ENCODE measurements at regions not wholly inside any gene's neighbourhood (a gene's known extent, or its start where the extent isn't known, plus 50 kb on each side); places are given as distances from the start of the nearest gene placed in this dataset.

DNA sequence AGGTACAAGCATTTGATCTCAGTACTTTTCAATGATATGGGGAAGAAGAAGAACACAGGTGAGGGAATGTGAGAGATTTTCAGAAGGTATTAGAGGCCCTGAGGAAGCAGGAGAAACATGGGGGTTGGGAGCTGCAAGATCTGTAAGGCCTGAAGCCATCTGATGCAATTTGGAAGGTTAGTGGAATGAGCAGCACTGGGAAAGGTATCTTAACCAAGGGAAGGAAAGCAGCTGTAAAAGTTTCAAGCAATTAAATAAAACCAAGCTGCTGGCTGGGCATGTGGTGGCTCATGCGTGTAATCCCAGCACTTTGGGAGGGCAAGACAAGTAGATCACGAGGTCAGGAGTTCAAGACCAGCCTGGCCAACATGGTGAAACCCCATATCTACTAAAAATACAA is 104.4 kb upstream of the PARP11 start (continued):
- TF ChIP-seq, protein P1, sequence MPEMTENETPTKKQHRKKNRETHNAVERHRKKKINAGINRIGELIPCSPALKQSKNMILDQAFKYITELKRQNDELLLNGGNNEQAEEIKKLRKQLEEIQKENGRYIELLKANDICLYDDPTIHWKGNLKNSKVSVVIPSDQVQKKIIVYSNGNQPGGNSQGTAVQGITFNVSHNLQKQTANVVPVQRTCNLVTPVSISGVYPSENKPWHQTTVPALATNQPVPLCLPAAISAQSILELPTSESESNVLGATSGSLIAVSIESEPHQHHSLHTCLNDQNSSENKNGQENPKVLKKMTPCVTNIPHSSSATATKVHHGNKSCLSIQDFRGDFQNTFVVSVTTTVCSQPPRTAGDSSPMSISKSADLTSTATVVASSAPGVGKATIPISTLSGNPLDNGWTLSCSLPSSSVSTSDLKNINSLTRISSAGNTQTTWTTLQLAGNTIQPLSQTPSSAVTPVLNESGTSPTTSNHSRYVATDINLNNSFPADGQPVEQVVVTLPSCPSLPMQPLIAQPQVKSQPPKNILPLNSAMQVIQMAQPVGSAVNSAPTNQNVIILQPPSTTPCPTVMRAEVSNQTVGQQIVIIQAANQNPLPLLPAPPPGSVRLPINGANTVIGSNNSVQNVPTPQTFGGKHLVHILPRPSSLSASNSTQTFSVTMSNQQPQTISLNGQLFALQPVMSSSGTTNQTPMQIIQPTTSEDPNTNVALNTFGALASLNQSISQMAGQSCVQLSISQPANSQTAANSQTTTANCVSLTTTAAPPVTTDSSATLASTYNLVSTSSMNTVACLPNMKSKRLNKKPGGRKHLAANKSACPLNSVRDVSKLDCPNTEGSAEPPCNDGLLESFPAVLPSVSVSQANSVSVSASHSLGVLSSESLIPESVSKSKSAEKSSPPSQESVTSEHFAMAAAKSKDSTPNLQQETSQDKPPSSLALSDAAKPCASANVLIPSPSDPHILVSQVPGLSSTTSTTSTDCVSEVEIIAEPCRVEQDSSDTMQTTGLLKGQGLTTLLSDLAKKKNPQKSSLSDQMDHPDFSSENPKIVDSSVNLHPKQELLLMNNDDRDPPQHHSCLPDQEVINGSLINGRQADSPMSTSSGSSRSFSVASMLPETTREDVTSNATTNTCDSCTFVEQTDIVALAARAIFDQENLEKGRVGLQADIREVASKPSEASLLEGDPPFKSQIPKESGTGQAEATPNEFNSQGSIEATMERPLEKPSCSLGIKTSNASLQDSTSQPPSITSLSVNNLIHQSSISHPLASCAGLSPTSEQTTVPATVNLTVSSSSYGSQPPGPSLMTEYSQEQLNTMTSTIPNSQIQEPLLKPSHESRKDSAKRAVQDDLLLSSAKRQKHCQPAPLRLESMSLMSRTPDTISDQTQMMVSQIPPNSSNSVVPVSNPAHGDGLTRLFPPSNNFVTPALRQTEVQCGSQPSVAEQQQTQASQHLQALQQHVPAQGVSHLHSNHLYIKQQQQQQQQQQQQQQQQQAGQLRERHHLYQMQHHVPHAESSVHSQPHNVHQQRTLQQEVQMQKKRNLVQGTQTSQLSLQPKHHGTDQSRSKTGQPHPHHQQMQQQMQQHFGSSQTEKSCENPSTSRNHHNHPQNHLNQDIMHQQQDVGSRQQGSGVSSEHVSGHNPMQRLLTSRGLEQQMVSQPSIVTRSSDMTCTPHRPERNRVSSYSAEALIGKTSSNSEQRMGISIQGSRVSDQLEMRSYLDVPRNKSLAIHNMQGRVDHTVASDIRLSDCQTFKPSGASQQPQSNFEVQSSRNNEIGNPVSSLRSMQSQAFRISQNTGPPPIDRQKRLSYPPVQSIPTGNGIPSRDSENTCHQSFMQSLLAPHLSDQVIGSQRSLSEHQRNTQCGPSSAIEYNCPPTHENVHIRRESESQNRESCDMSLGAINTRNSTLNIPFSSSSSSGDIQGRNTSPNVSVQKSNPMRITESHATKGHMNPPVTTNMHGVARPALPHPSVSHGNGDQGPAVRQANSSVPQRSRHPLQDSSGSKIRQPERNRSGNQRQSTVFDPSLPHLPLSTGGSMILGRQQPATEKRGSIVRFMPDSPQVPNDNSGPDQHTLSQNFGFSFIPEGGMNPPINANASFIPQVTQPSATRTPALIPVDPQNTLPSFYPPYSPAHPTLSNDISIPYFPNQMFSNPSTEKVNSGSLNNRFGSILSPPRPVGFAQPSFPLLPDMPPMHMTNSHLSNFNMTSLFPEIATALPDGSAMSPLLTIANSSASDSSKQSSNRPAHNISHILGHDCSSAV (CRISPR knock-in tag; IDR thresholded peaks at IDR 0.05; ENCODE audit: borderline replicate concordance), result no peak
- no peak for TF ChIP-seq ZNF841 (CRISPR knock-in tag; IDR thresholded peaks at IDR 0.05; ENCODE audit: borderline replicate concordance)

DNA sequence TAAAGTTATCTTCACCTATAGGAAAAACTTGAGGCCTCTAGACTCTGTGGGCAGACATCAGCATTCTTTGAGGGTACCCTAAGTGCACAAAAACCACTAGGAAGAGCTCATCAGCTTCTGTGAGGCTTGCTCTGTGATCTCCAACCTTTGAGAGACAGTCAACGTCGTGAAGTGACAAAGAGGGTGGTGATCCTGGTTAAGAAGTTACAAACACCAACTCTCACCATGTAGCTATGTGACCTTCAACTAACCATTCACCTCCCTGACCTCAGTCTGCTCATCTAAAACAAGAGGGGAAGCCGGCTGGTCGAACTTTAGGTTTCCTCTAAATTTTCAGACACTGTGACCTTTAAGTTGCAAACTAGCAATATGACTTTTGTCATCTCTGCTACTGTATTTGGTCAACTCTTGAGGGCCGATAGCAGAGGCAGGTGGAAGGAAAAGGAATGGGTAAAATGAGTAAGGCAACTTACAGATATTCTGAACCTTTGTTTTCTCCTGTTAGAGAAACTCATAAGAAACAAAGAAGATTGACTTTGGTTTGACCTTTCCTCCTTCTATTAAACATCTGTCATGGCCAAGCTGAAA is 103.2 kb upstream of the PARP11 start:
- 0% methylated on average over 5 of the region's 5 CpGs for WGBS (ENCODE audit: low lambda C conversion rate)
- TF ChIP-seq HDAC6 (IDR thresholded peaks at IDR 0.05; ENCODE audit: low read depth, low read length) (no peak), MBNL3 (CRISPR knock-in tag; conservative IDR thresholded peaks at IDR 0.05) (no peak), ZNF577 (CRISPR knock-in tag; IDR thresholded peaks at IDR 0.05; ENCODE audit: borderline replicate concordance, low read depth) (no peak), KMT2B (CRISPR knock-in tag; IDR thresholded peaks at IDR 0.05) (no peak), TARDBP (CRISPR knock-in tag; IDR thresholded peaks at IDR 0.05) (no peak)
- TF ChIP-seq, protein P2, sequence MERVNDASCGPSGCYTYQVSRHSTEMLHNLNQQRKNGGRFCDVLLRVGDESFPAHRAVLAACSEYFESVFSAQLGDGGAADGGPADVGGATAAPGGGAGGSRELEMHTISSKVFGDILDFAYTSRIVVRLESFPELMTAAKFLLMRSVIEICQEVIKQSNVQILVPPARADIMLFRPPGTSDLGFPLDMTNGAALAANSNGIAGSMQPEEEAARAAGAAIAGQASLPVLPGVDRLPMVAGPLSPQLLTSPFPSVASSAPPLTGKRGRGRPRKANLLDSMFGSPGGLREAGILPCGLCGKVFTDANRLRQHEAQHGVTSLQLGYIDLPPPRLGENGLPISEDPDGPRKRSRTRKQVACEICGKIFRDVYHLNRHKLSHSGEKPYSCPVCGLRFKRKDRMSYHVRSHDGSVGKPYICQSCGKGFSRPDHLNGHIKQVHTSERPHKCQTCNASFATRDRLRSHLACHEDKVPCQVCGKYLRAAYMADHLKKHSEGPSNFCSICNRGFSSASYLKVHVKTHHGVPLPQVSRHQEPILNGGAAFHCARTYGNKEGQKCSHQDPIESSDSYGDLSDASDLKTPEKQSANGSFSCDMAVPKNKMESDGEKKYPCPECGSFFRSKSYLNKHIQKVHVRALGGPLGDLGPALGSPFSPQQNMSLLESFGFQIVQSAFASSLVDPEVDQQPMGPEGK (CRISPR knock-in tag; IDR thresholded peaks at IDR 0.05), result no peak
- TF ChIP-seq, protein P3, sequence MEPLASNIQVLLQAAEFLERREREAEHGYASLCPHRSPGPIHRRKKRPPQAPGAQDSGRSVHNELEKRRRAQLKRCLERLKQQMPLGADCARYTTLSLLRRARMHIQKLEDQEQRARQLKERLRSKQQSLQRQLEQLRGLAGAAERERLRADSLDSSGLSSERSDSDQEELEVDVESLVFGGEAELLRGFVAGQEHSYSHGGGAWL (CRISPR knock-in tag; IDR thresholded peaks at IDR 0.05), result no peak
- TF ChIP-seq, protein P4, sequence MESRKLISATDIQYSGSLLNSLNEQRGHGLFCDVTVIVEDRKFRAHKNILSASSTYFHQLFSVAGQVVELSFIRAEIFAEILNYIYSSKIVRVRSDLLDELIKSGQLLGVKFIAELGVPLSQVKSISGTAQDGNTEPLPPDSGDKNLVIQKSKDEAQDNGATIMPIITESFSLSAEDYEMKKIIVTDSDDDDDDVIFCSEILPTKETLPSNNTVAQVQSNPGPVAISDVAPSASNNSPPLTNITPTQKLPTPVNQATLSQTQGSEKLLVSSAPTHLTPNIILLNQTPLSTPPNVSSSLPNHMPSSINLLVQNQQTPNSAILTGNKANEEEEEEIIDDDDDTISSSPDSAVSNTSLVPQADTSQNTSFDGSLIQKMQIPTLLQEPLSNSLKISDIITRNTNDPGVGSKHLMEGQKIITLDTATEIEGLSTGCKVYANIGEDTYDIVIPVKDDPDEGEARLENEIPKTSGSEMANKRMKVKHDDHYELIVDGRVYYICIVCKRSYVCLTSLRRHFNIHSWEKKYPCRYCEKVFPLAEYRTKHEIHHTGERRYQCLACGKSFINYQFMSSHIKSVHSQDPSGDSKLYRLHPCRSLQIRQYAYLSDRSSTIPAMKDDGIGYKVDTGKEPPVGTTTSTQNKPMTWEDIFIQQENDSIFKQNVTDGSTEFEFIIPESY (CRISPR knock-in tag; IDR thresholded peaks at IDR 0.05), result no peak

More for the DNA sequence above, 103.2 kb upstream of the PARP11 start:
- no TSS peak for BruUV-seq (replicated peaks)
- H2AFZ ChIP-seq (ENCODE audit: low read length), result no peak overlapping the region
- FAIRE-seq, result no peak
- H3K27ac ChIP-seq (ENCODE audit: extremely low read length, insufficient read depth, low read length), result no peak overlapping the region
- no peaks in the 10 kb centered on the region for H3K79me2 ChIP-seq (ENCODE audit: insufficient read depth, low read length)
- no peaks in the 10 kb centered on the region for H3K9me3 ChIP-seq (ENCODE audit: low read length)
- ATAC-seq, result no peak
- no peak overlapping the region for H3K4me2 ChIP-seq (ENCODE audit: low read depth, low read length)
- CTCF ChIA-PET (ENCODE audit: low intra/inter-chr PET ratio, low total read pairs), result no interaction called here
- in situ Hi-C loops (cut with HindIII; ENCODE audit: extremely low pct_ligation_motif_present, low pct_unique_long_range_greater_than_20kb) (no loop called here), intact Hi-C loops (cut with micrococcal nuclease; ENCODE audit: unreplicated experiment) (no loop called here)
- no peaks in the 10 kb centered on the region for H3K36me3 ChIP-seq (replicated peaks in 1 of 2; ENCODE audit: control insufficient read depth in 1 of 2, insufficient read depth in 2 of 2, low read length in 2 of 2)
- no peak overlapping the region for H3K4me3 ChIP-seq (replicated peaks in 1 of 3; ENCODE audit: insufficient read depth in 1 of 3, low read depth in 2 of 3, low read length in 3 of 3)
- POLR2A ChIA-PET, result interaction anchor here (1.3 kb wide), 1 partner anchor 36 kb away, joined by 5 read pairs; no protein-coding TSS in a partner anchor
- no peak overlapping the region for H3K9ac ChIP-seq (ENCODE audit: insufficient read depth, low read depth, low read length)
- H4K20me1 ChIP-seq (ENCODE audit: insufficient read depth, low read length), result no peaks in the 10 kb centered on the region
- no peak for DNase-seq (ENCODE audit: low spot score)
- 0 out of 2 replicates have a peak, but pooled peaks cover 9% of the 10 kb centered on the region for H3K4me1 ChIP-seq (ENCODE audit: insufficient read depth, low read length)
- H3K27me3 ChIP-seq (ENCODE audit: control insufficient read depth in 1 of 2, insufficient read depth in 2 of 2, low read length in 2 of 2), result peaks cover 0 to 5% of the 10 kb centered on the region in 2 experiments; a peak in 1 of 5 replicates
